H9 (cell line): ENCODE measurements at regions not wholly inside any gene's neighbourhood (a gene's known extent, or its start where the extent isn't known, plus 50 kb on each side); places are given as distances from the start of the nearest gene placed in this dataset.
"Not testable (repeated sequence)": the region's sequence is repeated elsewhere in the genome, so short reads cannot be mapped to it uniquely, and the experiment has no call there.

Experiments used
- DNase-seq: peaks from one replicate; pipeline ENCODE4 v3.0.0-alpha.2; 2017
- H2AFZ ChIP-seq: one replicate; pipeline ENCODE4 v1.6.1; 2013; ENCODE audit warnings: mild to moderate bottlenecking, low read length, control low read depth, moderate library complexity
- H2AK5ac ChIP-seq: 2 replicates; pipeline ENCODE4 v1.6.1; 2013; ENCODE audit warnings: low read length, control low read depth, mixed read lengths; ENCODE audit not compliant: insufficient read length
- H2BK120ac ChIP-seq: one replicate; pipeline ENCODE4 v1.6.1; 2013; ENCODE audit warnings: low read depth, mild to moderate bottlenecking, low read length, control low read depth, inconsistent platforms; ENCODE audit not compliant: poor library complexity, severe bottlenecking
- H2BK12ac ChIP-seq: 2 replicates; pipeline ENCODE4 v1.6.1; 2013; ENCODE audit warnings: low read length, control low read depth, mixed read lengths, low read depth; ENCODE audit not compliant: insufficient read length
- H2BK15ac ChIP-seq: 2 replicates; pipeline ENCODE4 v1.6.1; 2013; ENCODE audit warnings: low read depth, low read length, control low read depth
- H2BK20ac ChIP-seq: one replicate; pipeline ENCODE4 v1.6.1; 2013; ENCODE audit warnings: low read depth, mild to moderate bottlenecking, low read length, control low read depth, inconsistent platforms; ENCODE audit not compliant: poor library complexity, severe bottlenecking
- H2BK5ac ChIP-seq: 2 replicates; pipeline ENCODE4 v1.6.1; 2013; ENCODE audit warnings: low read length, control low read depth, mixed read lengths; ENCODE audit not compliant: insufficient read length
- H3K14ac ChIP-seq: 2 replicates; pipeline ENCODE4 v1.6.1; 2013; ENCODE audit warnings: low read length, control low read depth; ENCODE audit not compliant: insufficient read depth
- H3K18ac ChIP-seq: 2 replicates; pipeline ENCODE4 v1.6.1; 2013; ENCODE audit warnings: low read depth, mild to moderate bottlenecking, mixed read lengths, low read length, control low read depth; ENCODE audit not compliant: insufficient read length
- H3K23ac ChIP-seq: 2 replicates; pipeline ENCODE4 v1.6.1; 2013; ENCODE audit warnings: low read length, control low read depth, mixed read lengths, low read depth; ENCODE audit not compliant: insufficient read length
- H3K23me2 ChIP-seq: 2 replicates; pipeline ENCODE4 v1.6.1; 2013; ENCODE audit warnings: low read depth, mild to moderate bottlenecking, mixed read lengths, low read length, control low read depth; ENCODE audit not compliant: insufficient read length, poor library complexity, severe bottlenecking
- H3K27ac ChIP-seq: 2 replicates; pipeline ENCODE4 v1.5.1; 2013; ENCODE audit warnings: low read length, control low read depth, mixed read lengths, low read depth; ENCODE audit not compliant: insufficient read length
- H3K27me3 ChIP-seq: 2 replicates; pipeline ENCODE4 v1.6.1; 2013; ENCODE audit warnings: low read length, control low read depth, inconsistent platforms; ENCODE audit not compliant: insufficient read depth
- H3K4ac ChIP-seq: 2 replicates; pipeline ENCODE4 v1.6.1; 2013; ENCODE audit warnings: low read depth, mild to moderate bottlenecking, control low read depth, inconsistent platforms, low read length, moderate library complexity
- H3K4me1 ChIP-seq: 2 replicates; pipeline ENCODE4 v1.6.1; 2013; ENCODE audit warnings: low read length, control low read depth, inconsistent platforms; ENCODE audit not compliant: insufficient read depth
- H3K4me2 ChIP-seq: 2 replicates; pipeline ENCODE4 v1.6.1; 2013; ENCODE audit warnings: low read length, control low read depth, mixed read lengths; ENCODE audit not compliant: insufficient read length, insufficient read depth
- H3K56ac ChIP-seq: 2 replicates; pipeline ENCODE4 v1.6.1; 2013; ENCODE audit warnings: low read depth, mild to moderate bottlenecking, mixed read lengths, low read length, control low read depth; ENCODE audit not compliant: insufficient read length
- H3K79me1 ChIP-seq: 2 replicates; pipeline ENCODE4 v1.6.1; 2013; ENCODE audit warnings: low read depth, mild to moderate bottlenecking, moderate library complexity, low read length, control low read depth, inconsistent platforms; ENCODE audit not compliant: insufficient read depth, poor library complexity, severe bottlenecking
- H3K79me2 ChIP-seq: 2 replicates; pipeline ENCODE4 v1.6.1; 2013; ENCODE audit warnings: low read length, control low read depth, inconsistent platforms; ENCODE audit not compliant: insufficient read depth
- H3K9ac ChIP-seq: 2 replicates; pipeline ENCODE4 v1.6.1; 2013; ENCODE audit warnings: low read length, control low read depth, mixed read lengths; ENCODE audit not compliant: insufficient read length; ENCODE audit errors: extremely low read depth
- H3K9me3 ChIP-seq: one replicate; pipeline ENCODE4 v1.6.1; 2013; ENCODE audit warnings: low read depth, low read length, inconsistent platforms; ENCODE audit not compliant: control insufficient read depth
- H3T11ph ChIP-seq: one replicate; pipeline ENCODE4 v1.6.1; 2013; ENCODE audit warnings: mild to moderate bottlenecking, low read length, control low read depth, inconsistent platforms
- H4K20me1 ChIP-seq: one replicate; pipeline ENCODE4 v1.6.1; 2013; ENCODE audit not compliant: control insufficient read depth, insufficient read length, insufficient read depth
- H4K5ac ChIP-seq: 2 replicates; pipeline ENCODE4 v1.6.1; 2013; ENCODE audit warnings: low read depth, mild to moderate bottlenecking, mixed read lengths, low read length, control low read depth; ENCODE audit not compliant: insufficient read length
- H4K8ac ChIP-seq: replicated peaks from 2 replicates; pipeline ENCODE4 v1.6.1; 2013; ENCODE audit warnings: low read length, control low read depth, mixed read lengths, low read depth; ENCODE audit not compliant: insufficient read length
- H4K91ac ChIP-seq: 2 replicates; pipeline ENCODE4 v1.6.1; 2013; ENCODE audit warnings: low read depth, mild to moderate bottlenecking, moderate library complexity, mixed read lengths, low read length, control low read depth; ENCODE audit not compliant: insufficient read length
- H3K27ac Mint-ChIP-seq, 3 experiments: 2 replicates in 2 of 3; 3 replicates in 1 of 3; pipeline ENCODE4 v1.8.0; 2020 to 2021; ENCODE audit warnings: mixed read lengths in 3 of 3, mild to moderate bottlenecking in 1 of 3, moderate library complexity in 1 of 3
- H3K27me3 Mint-ChIP-seq: 2 replicates; pipeline ENCODE4 v1.8.0; 2021; ENCODE audit warnings: low read depth, mild to moderate bottlenecking, moderate library complexity, mixed read lengths
- H3K36me3 Mint-ChIP-seq, 3 experiments: 2 replicates in 2 of 3; 3 replicates in 1 of 3; pipeline ENCODE4 v1.8.0; 2020 to 2021; ENCODE audit warnings: low read depth in 3 of 3, mixed read lengths in 3 of 3; ENCODE audit not compliant: insufficient read depth in 1 of 3
- H3K4me1 Mint-ChIP-seq, 2 experiments: 2 replicates each; pipeline ENCODE4 v1.8.0; 2020; ENCODE audit warnings: mixed read lengths in 2 of 2
- H3K4me3 Mint-ChIP-seq, 2 experiments: 2 replicates in 1 of 2; 3 replicates in 1 of 2; pipeline ENCODE4 v1.8.0; 2020 to 2021; ENCODE audit warnings: mild to moderate bottlenecking in 2 of 2, mixed read lengths in 2 of 2, moderate library complexity in 1 of 2
- H3K9me3 Mint-ChIP-seq, 2 experiments: 2 replicates in 1 of 2; 3 replicates in 1 of 2; pipeline ENCODE4 v1.8.0; 2020; ENCODE audit warnings: mild to moderate bottlenecking in 2 of 2, mixed read lengths in 2 of 2, moderate library complexity in 1 of 2
- CTCF ChIP-seq: fragments of 200-600 bp; sonication (generic); conservative IDR thresholded peaks from 3 replicates; pipeline ENCODE4 v1.8.0; 2021; ENCODE audit warnings: antibody characterized with exemption, mild to moderate bottlenecking
- WGBS: extraction: QIAGEN DNeasy Blood & Tissue Kit; methylation state at CpG from one replicate; pipeline ENCODE4 v1.1.7; 2013; ENCODE audit warnings: missing lambda C conversion rate, low lambda C conversion rate, mixed read lengths; ENCODE audit not compliant: insufficient read length; ENCODE audit errors: extremely low coverage; 5-methylcytosine and 5-hydroxymethylcytosine counted together

GRCh38 chr6:94893327-94893726, 684.0 kb upstream of the MANEA start:
- Histone ChIP-seq H3K4ac (no peak overlapping the region), H2BK15ac (no peak overlapping the region), H2BK5ac (no peak overlapping the region), H3K79me1 (no peaks in the 10 kb centered on the region), H4K8ac (no peak overlapping the region), H4K91ac (no peak overlapping the region), H3T11ph (no peak overlapping the region), H4K5ac (no peak overlapping the region), H3K9ac (no peak overlapping the region), H3K9me3 (no peaks in the 10 kb centered on the region), H3K27me3 (no peaks in the 10 kb centered on the region), H3K56ac (no peak overlapping the region), H3K23me2 (no peaks in the 10 kb centered on the region), H2AK5ac (no peak overlapping the region), H2BK20ac (no peak overlapping the region), H3K23ac (no peak overlapping the region), H3K4me2 (no peak overlapping the region), H3K27ac (no peak overlapping the region), H3K14ac (no peak overlapping the region), H3K18ac (no peak overlapping the region), H2AFZ (no peak overlapping the region), H2BK120ac (no peak overlapping the region), H3K79me2 (no peaks in the 10 kb centered on the region), H3K4me1 (no peaks in the 10 kb centered on the region), H4K20me1 (no peaks in the 10 kb centered on the region), H2BK12ac (no peak overlapping the region)
- Mint-ChIP-seq H3K4me3 (no peak overlapping the region), H3K4me1 (peaks cover 0 to 7% of the 10 kb centered on the region in 2 experiments; a peak in 2 of 4 replicates), H3K27ac (no peak overlapping the region), H3K9me3 (no peaks in the 10 kb centered on the region), H3K27me3 (no peaks in the 10 kb centered on the region), H3K36me3 (no peaks in the 10 kb centered on the region)
- DNase-seq: no peak
- TF ChIP-seq CTCF: no peak
- no CpG with 5 or more reads among the region's 2 CpGs for WGBS

DNA sequence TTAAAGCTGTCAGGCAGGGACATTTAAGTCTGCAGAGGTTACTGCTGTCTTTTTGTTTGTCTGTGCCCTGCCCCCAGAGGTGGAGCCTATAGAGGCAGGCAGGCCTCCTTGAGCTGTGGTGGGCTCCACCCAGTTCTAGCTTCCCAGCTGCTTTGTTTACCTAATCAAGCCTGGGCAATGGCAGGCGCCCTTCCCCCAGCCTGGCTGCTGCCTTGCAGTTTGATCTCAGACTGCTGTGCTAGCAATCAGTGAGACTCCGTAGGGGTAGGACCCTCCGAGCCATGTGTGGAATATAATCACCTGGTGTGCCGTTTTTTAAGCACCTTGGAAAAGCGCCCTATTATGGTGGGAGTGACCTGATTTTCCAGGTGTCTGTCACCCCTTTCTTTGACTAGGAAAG, 703.5 kb upstream of the MANEA start:
- peaks cover 6 to 13% of the 10 kb centered on the region in 2 experiments for H3K9me3 Mint-ChIP-seq
- not testable (repeated sequence) for H3K23ac ChIP-seq, H3K4ac ChIP-seq, H2BK120ac ChIP-seq, H3K4me2 ChIP-seq, H3K9ac ChIP-seq, H3K4me1 Mint-ChIP-seq, H3K27ac ChIP-seq, H2BK5ac ChIP-seq, H4K91ac ChIP-seq, H3K27me3 Mint-ChIP-seq, H4K20me1 ChIP-seq, H3K4me3 Mint-ChIP-seq, H4K8ac ChIP-seq, H3T11ph ChIP-seq, H2AFZ ChIP-seq, H2BK15ac ChIP-seq, H3K79me2 ChIP-seq, H2AK5ac ChIP-seq, H3K79me1 ChIP-seq, H3K14ac ChIP-seq, H4K5ac ChIP-seq, H3K9me3 ChIP-seq, H3K4me1 ChIP-seq, H3K27ac Mint-ChIP-seq, H3K56ac ChIP-seq, H2BK20ac ChIP-seq, H3K27me3 ChIP-seq, H2BK12ac ChIP-seq, H3K23me2 ChIP-seq
- DNase-seq: peak; percentile 54
- peaks cover 5 to 13% (median 6%) of the 10 kb centered on the region in 3 experiments; a peak in 5 of 7 replicates for H3K36me3 Mint-ChIP-seq
- WGBS: no CpG with 5 or more reads among the region's 5 CpGs
- peak overlapping the region; percentile 65 for H3K18ac ChIP-seq
